Liver (tissue), 8 donors: ENCODE measurements at regions not wholly inside any gene's neighbourhood (a gene's known extent, or its start where the extent isn't known, plus 50 kb on each side); places are given as distances from the start of the nearest gene placed in this dataset.

ENCODE experiments used
- DNase-seq: peaks from one replicate; pipeline ENCODE4 v3.0.0-alpha.2; 2017; ENCODE audit warnings: low spot score
- H3K27ac ChIP-seq, 2 donors: one replicate each; pipeline ENCODE4 v1.7.0; 2013; ENCODE audit warnings: inconsistent platforms in 2 of 2, low read length in 2 of 2, control low read depth in 1 of 2, low read depth in 1 of 2, mild to moderate bottlenecking in 1 of 2
- H3K27me3 ChIP-seq, 4 donors: one replicate each; pipeline versions ENCODE4 v1.6.1 to v1.7.0; 2013; ENCODE audit warnings: low read length in 3 of 4, inconsistent platforms in 1 of 4, mild to moderate bottlenecking in 1 of 4, moderate library complexity in 1 of 4; ENCODE audit not compliant: control insufficient read depth in 4 of 4, insufficient read depth in 4 of 4
- H3K36me3 ChIP-seq, 4 donors: one replicate each; pipeline versions ENCODE4 v1.6.1 to v1.7.0; 2013; ENCODE audit warnings: low read length in 3 of 4, mild to moderate bottlenecking in 3 of 4, low read depth in 1 of 4, moderate library complexity in 1 of 4; ENCODE audit not compliant: control insufficient read depth in 4 of 4, insufficient read depth in 3 of 4
- H3K4me1 ChIP-seq, 4 donors: one replicate each; pipeline versions ENCODE4 v1.6.1 to v1.7.0; 2013; ENCODE audit warnings: low read length in 3 of 4, mild to moderate bottlenecking in 3 of 4, moderate library complexity in 1 of 4; ENCODE audit not compliant: control insufficient read depth in 4 of 4, insufficient read depth in 4 of 4
- H3K4me3 ChIP-seq, 3 donors: one replicate each; pipeline versions ENCODE4 v1.6.1 to v1.7.0; 2013; ENCODE audit warnings: low read length in 3 of 3, control low read depth in 1 of 3, low read depth in 1 of 3, mild to moderate bottlenecking in 1 of 3
- H3K9ac ChIP-seq, 2 donors: one replicate each; pipeline ENCODE4 v1.7.0; 2013; ENCODE audit warnings: low read length in 2 of 2, mild to moderate bottlenecking in 2 of 2, moderate library complexity in 2 of 2, control low read depth in 1 of 2, low read depth in 1 of 2
- H3K9me3 ChIP-seq, 4 donors: one replicate each; pipeline versions ENCODE4 v1.6.1 to v1.7.0; 2013; ENCODE audit warnings: low read length in 3 of 4; ENCODE audit not compliant: control insufficient read depth in 4 of 4
- ATF3 ChIP-seq: IDR thresholded peaks from 2 replicates; pipeline ENCODE4 v1.6.1; 2016; ENCODE audit warnings: antibody characterized with exemption
- CTCF ChIP-seq: fragments of 150-350 bp; IDR thresholded peaks from 2 replicates; pipeline ENCODE4 v1.5.1; 2017; ENCODE audit warnings: improper control_type of control experiment, low read depth, low read length; ENCODE audit not compliant: missing input control
- FOXA1 ChIP-seq: IDR thresholded peaks from 2 replicates; pipeline ENCODE4 v1.6.1; 2016; ENCODE audit warnings: antibody characterized with exemption
- FOXA2 ChIP-seq: IDR thresholded peaks from 2 replicates; pipeline ENCODE4 v1.6.1; 2016; ENCODE audit warnings: antibody characterized with exemption
- GABPA ChIP-seq, 2 donors: IDR thresholded peaks in 1 of 2; conservative IDR thresholded peaks in 1 of 2; 2 replicates each; pipeline ENCODE4 v1.6.1; 2016; ENCODE audit warnings: antibody characterized with exemption in 2 of 2, mild to moderate bottlenecking in 1 of 2, moderate library complexity in 1 of 2
- HNF4A ChIP-seq, 2 donors: conservative IDR thresholded peaks; 2 replicates each; pipeline ENCODE4 v1.6.1; 2016; ENCODE audit warnings: antibody characterized with exemption in 2 of 2, mild to moderate bottlenecking in 2 of 2
- HNF4G ChIP-seq: IDR thresholded peaks from 2 replicates; pipeline ENCODE4 v1.6.1; 2016; ENCODE audit warnings: antibody characterized with exemption
- JUND ChIP-seq, 2 donors: IDR thresholded peaks; 2 replicates each; pipeline ENCODE4 v1.6.1; 2016; ENCODE audit warnings: antibody characterized with exemption in 2 of 2
- NR2F2 ChIP-seq: IDR thresholded peaks from 2 replicates; pipeline ENCODE4 v1.6.1; 2016; ENCODE audit warnings: antibody characterized with exemption
- RAD21 ChIP-seq, 2 donors: IDR thresholded peaks; 2 replicates each; pipeline ENCODE4 v1.6.1; 2016; ENCODE audit warnings: antibody characterized with exemption in 2 of 2, mild to moderate bottlenecking in 2 of 2
- REST ChIP-seq: IDR thresholded peaks from 2 replicates; pipeline ENCODE4 v1.6.1; 2016; ENCODE audit warnings: antibody characterized with exemption, mild to moderate bottlenecking
- RXRA ChIP-seq, 2 donors: IDR thresholded peaks; 2 replicates each; pipeline ENCODE4 v1.6.1; 2017 to 2018; ENCODE audit warnings: antibody characterized with exemption in 2 of 2, mild to moderate bottlenecking in 1 of 2
- SP1 ChIP-seq: IDR thresholded peaks from 2 replicates; pipeline ENCODE4 v1.6.1; 2018; ENCODE audit warnings: antibody characterized with exemption, mild to moderate bottlenecking
- TAF1 ChIP-seq: conservative IDR thresholded peaks from 2 replicates; pipeline ENCODE4 v1.6.1; 2016; ENCODE audit warnings: antibody characterized with exemption, mild to moderate bottlenecking
- YY1 ChIP-seq: IDR thresholded peaks from 2 replicates; pipeline ENCODE4 v1.6.1; 2016; ENCODE audit warnings: antibody characterized with exemption, mild to moderate bottlenecking
- ZBTB33 ChIP-seq: IDR thresholded peaks from 2 replicates; pipeline ENCODE4 v1.6.1; 2016; ENCODE audit warnings: antibody characterized with exemption
- WGBS: extraction: QIAGEN DNeasy Blood & Tissue Kit; methylation state at CpG from one replicate; pipeline ENCODE4 v1.1.7; 2013; 5-methylcytosine and 5-hydroxymethylcytosine counted together
- donor health status: healthy.
- donor health status: healthy.
- donor health status: healthy.
- donor health status: healthy.
- donor health status: healthy.

- TF ChIP-seq FOXA1 (no peak), RAD21 (IDR thresholded peaks at IDR 0.05) (no peak), JUND (IDR thresholded peaks at IDR 0.05) (no peak), YY1 (no peak)
- H3K9me3 ChIP-seq: no peaks in the 10 kb centered on the region
- no peaks in the 10 kb centered on the region for H3K36me3 ChIP-seq
- no peak for DNase-seq
- H3K9ac ChIP-seq: no peak overlapping the region
- H3K4me1 ChIP-seq: no peaks in the 10 kb centered on the region
- H3K27ac ChIP-seq: no peak overlapping the region
- H3K4me3 ChIP-seq: no peak overlapping the region
- no peaks in the 10 kb centered on the region for H3K27me3 ChIP-seq
Observed at GRCh38 chr10:23834091-23834490, 374.8 kb upstream of the KIAA1217 start.

GRCh38 chr10:23850631-23851030 is 358.3 kb upstream of the KIAA1217 start:
- no peak for TF ChIP-seq ZBTB33
- TF ChIP-seq HNF4A (conservative IDR thresholded peaks at IDR 0.05): no peak
- no peak for TF ChIP-seq SP1
- TF ChIP-seq NR2F2: no peak
- TF ChIP-seq JUND (IDR thresholded peaks at IDR 0.05): no peak
- TF ChIP-seq RAD21 (IDR thresholded peaks at IDR 0.05): no peak
- no peak for TF ChIP-seq TAF1
- TF ChIP-seq GABPA (IDR thresholded peaks at IDR 0.05 in 1 of 2, conservative IDR thresholded peaks at IDR 0.05 in 1 of 2): no peak
- TF ChIP-seq FOXA1: no peak
- TF ChIP-seq HNF4G: no peak
- no peaks in the 10 kb centered on the region for H3K27me3 ChIP-seq
- no peaks in the 10 kb centered on the region for H3K4me1 ChIP-seq
- H3K36me3 ChIP-seq: no peaks in the 10 kb centered on the region
- no peak overlapping the region for H3K27ac ChIP-seq
- no peak for DNase-seq
- no peak overlapping the region for H3K4me3 ChIP-seq
- H3K9me3 ChIP-seq: no peaks in the 10 kb centered on the region
- 45% methylated on average over 2 of the region's 2 CpGs for WGBS
- H3K9ac ChIP-seq: no peak overlapping the region

- whole genome bisulfite sequencing: 60% methylated on average over 1 of the region's 1 CpG
Observed at GRCh38 chr10:23859598-23859997, 349.3 kb upstream of the KIAA1217 start.

GRCh38 chr10:23864631-23865147 is 344.2 kb upstream of the KIAA1217 start:
- Histone ChIP-seq H3K4me3 (no peak overlapping the region), H3K27me3 (no peaks in the 10 kb centered on the region), H3K36me3 (no peaks in the 10 kb centered on the region), H3K9me3 (no peaks in the 10 kb centered on the region), H3K9ac (no peak overlapping the region), H3K4me1 (no peaks in the 10 kb centered on the region), H3K27ac (no peak overlapping the region)
- DNase-seq: no peak
- TF ChIP-seq GABPA (IDR thresholded peaks at IDR 0.05 in 1 of 2, conservative IDR thresholded peaks at IDR 0.05 in 1 of 2) (no peak), YY1 (no peak), RXRA (IDR thresholded peaks at IDR 0.05) (no peak), JUND (IDR thresholded peaks at IDR 0.05) (no peak), HNF4G (no peak), FOXA2 (no peak), REST (no peak), CTCF (no peak), ATF3 (no peak), NR2F2 (no peak), TAF1 (no peak), RAD21 (IDR thresholded peaks at IDR 0.05) (no peak), FOXA1 (no peak)

More at GRCh38 chr10:23859598-23859997, 349.3 kb upstream of the KIAA1217 start:
- no peak for DNase-seq
- H3K4me1 ChIP-seq: no peaks in the 10 kb centered on the region
- no peak overlapping the region for H3K9ac ChIP-seq
- H3K4me3 ChIP-seq: no peak overlapping the region
- H3K27ac ChIP-seq: no peak overlapping the region
- no peaks in the 10 kb centered on the region for H3K27me3 ChIP-seq
- H3K9me3 ChIP-seq: no peaks in the 10 kb centered on the region
- no peaks in the 10 kb centered on the region for H3K36me3 ChIP-seq
- no peak for TF ChIP-seq FOXA2
- no peak for TF ChIP-seq GABPA (IDR thresholded peaks at IDR 0.05 in 1 of 2, conservative IDR thresholded peaks at IDR 0.05 in 1 of 2)
- TF ChIP-seq TAF1: no peak
- no peak for TF ChIP-seq JUND (IDR thresholded peaks at IDR 0.05)
